GM12891 (cell line): ENCODE measurements at regions not wholly inside any gene's neighbourhood (a gene's known extent, or its start where the extent isn't known, plus 50 kb on each side); places are given as distances from the start of the nearest gene placed in this dataset.

Experiments
- POLR2A ChIP-seq: IDR thresholded peaks from 2 replicates; pipeline ENCODE4 v1.6.1; 2011; ENCODE audit warnings: low read depth, low read length, control low read depth
- POLR2AphosphoS5 ChIP-seq: IDR thresholded peaks from 2 replicates; pipeline ENCODE4 v1.6.1; 2011; ENCODE audit warnings: low read depth, low read length, control low read depth
- SPI1 ChIP-seq: IDR thresholded peaks from 2 replicates; pipeline ENCODE4 v1.6.1; 2011; ENCODE audit warnings: low read depth, low read length, control low read depth
- TAF1 ChIP-seq: IDR thresholded peaks from 2 replicates; pipeline ENCODE4 v1.6.1; 2011; ENCODE audit warnings: low read depth, low read length, control low read depth

DNA sequence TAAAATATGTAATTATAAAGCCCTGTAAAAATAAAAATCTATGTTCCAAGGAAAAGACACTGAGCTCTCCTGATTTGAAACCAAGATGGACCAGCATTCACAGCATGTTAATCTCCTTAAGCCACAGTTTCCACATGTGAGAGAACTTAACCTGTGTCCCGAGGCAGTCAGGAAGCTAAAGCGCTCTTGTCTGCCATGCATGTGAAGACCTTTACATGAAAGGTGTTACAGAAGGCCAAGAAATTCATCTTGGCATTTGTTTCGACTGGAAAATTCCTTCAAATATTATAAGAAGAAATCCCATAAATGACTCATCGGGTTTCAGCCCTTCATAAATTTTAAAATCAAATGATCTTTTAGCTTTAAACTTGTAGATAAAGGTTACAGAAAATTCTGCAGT lies 328.6 kb downstream of the CDH2 start:
- TF ChIP-seq POLR2AphosphoS5, result no peak
- no peak for TF ChIP-seq TAF1
- TF ChIP-seq POLR2A, result no peak
- no peak for TF ChIP-seq SPI1
